MM.1S (cell line): ENCODE measurements at regions not wholly inside any gene's neighbourhood (a gene's known extent, or its start where the extent isn't known, plus 50 kb on each side); places are given as distances from the start of the nearest gene placed in this dataset.

Source experiments
- CTCF ChIP-seq: fragments of 300-600 bp; sonication (generic); IDR thresholded peaks from 2 replicates; pipeline ENCODE4 v1.5.1; 2016; ENCODE audit warnings: antibody characterized with exemption, low read length, mixed read lengths
- EZH2 ChIP-seq: fragments of 300-600 bp; sonication (generic); optimal IDR thresholded peaks from 2 replicates; pipeline ENCODE3; 2017; ENCODE audit warnings: low read depth, mild to moderate bottlenecking, antibody characterized with exemption, low read length, mixed read lengths
- EZH2phosphoT487 ChIP-seq: fragments of 300-600 bp; sonication (generic); IDR thresholded peaks from 2 replicates; pipeline ENCODE4 v1.6.1; 2018; ENCODE audit warnings: antibody characterized with exemption, low read length

DNA sequence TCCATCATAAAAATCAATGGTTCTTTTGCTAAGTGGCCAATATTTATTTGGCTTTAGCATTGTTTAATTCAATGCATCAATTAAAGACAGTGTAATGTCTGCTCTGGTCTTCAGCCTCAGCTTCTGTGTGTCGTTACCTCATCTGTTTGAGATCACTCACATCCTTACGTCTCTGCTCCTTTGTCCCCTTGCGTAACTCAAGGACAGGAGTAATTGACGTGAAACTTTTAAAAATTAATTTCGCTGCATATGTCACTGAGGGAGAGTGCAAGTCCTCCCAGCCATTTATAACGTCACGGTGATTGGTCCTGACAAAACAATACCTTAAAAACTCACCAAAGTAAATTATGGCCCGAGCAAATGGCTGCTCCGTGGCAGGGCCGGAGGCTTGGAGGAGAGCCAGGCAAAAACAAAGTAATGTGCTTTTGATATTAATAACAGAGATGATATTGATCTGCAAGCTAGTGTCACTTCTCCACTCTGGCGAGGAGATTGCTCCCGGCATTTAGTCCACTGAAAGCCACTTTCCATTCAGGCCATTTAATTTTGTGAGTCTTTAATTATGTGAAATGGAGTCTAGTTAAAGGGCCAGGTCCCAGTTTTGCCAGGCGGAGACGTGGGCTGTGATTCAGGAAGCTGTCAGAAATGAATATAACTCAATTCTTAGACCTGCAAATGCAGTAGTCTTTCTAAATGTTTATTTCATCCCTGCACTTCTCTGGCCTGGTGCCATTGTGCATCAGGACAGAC is 150.9 kb upstream of the POU3F1 start:
- TF ChIP-seq EZH2 (no peak), EZH2phosphoT487 (no peak), CTCF (no peak)
